MM.1S (cell line): ENCODE measurements at regions not wholly inside any gene's neighbourhood (a gene's known extent, or its start where the extent isn't known, plus 50 kb on each side); places are given as distances from the start of the nearest gene placed in this dataset.

Experiments used
- DNase-seq: peaks from one replicate; pipeline ENCODE4 v3.0.0-alpha.2; 2015
- H2AFZ ChIP-seq: fragments of 300-600 bp; sonication (generic); 2 replicates; pipeline ENCODE4 v1.6.0; 2016; ENCODE audit warnings: antibody characterized with exemption, low read length
- H3F3A ChIP-seq: fragments of 300-600 bp; sonication (generic); 2 replicates; pipeline ENCODE4 v1.6.1; 2016; ENCODE audit warnings: mild to moderate bottlenecking, antibody characterized with exemption, low read length, moderate library complexity, mixed read lengths; ENCODE audit not compliant: insufficient read depth
- H3K27ac ChIP-seq: fragments of 300-600 bp; sonication (generic); 2 replicates; pipeline ENCODE4 v1.5.1; 2016; ENCODE audit warnings: mild to moderate bottlenecking, low read length
- H3K27me3 ChIP-seq: fragments of 300-600 bp; sonication (generic); replicated peaks from 2 replicates; pipeline ENCODE4 v1.6.0; 2016; ENCODE audit warnings: low read length; ENCODE audit not compliant: insufficient read depth
- H3K36me3 ChIP-seq: fragments of 300-600 bp; sonication (generic); replicated peaks from 2 replicates; pipeline ENCODE4 v1.6.1; 2016; ENCODE audit warnings: mild to moderate bottlenecking, low read length, mixed read lengths; ENCODE audit not compliant: insufficient read depth
- H3K4me1 ChIP-seq: fragments of 300-600 bp; sonication (generic); 2 replicates; pipeline ENCODE4 v1.6.1; 2016; ENCODE audit warnings: low read length, mixed read lengths
- H3K4me2 ChIP-seq: fragments of 300-600 bp; sonication (generic); 2 replicates; pipeline ENCODE4 v1.6.0; 2016; ENCODE audit warnings: low read depth, low read length
- H3K4me3 ChIP-seq: fragments of 300-600 bp; sonication (generic); 2 replicates; pipeline ENCODE4 v1.5.1; 2016; ENCODE audit warnings: low read length, mixed read lengths
- H3K79me2 ChIP-seq: fragments of 300-600 bp; sonication (generic); 2 replicates; pipeline ENCODE4 v1.6.1; 2016; ENCODE audit warnings: mixed run types, low read length, mixed read lengths
- H3K9ac ChIP-seq: fragments of 300-600 bp; sonication (generic); 2 replicates; pipeline ENCODE4 v1.6.1; 2016; ENCODE audit warnings: low read length, mixed read lengths
- H3K9me2 ChIP-seq: fragments of 300-600 bp; sonication (generic); replicated peaks from 2 replicates; pipeline ENCODE4 v1.6.1; 2016; ENCODE audit warnings: mild to moderate bottlenecking, low read length, mixed read lengths; ENCODE audit not compliant: insufficient read depth
- H3K9me3 ChIP-seq: fragments of 300-600 bp; sonication (generic); replicated peaks from 2 replicates; pipeline ENCODE4 v1.6.1; 2016; ENCODE audit warnings: mild to moderate bottlenecking, low read length, mixed read lengths; ENCODE audit not compliant: insufficient read depth
- H4K20me1 ChIP-seq: fragments of 300-600 bp; sonication (generic); 2 replicates; pipeline ENCODE4 v1.6.1; 2016; ENCODE audit warnings: mild to moderate bottlenecking, low read length, moderate library complexity, mixed read lengths; ENCODE audit not compliant: insufficient read depth
- CTCF ChIP-seq: fragments of 300-600 bp; sonication (generic); IDR thresholded peaks from 2 replicates; pipeline ENCODE4 v1.5.1; 2016; ENCODE audit warnings: antibody characterized with exemption, low read length, mixed read lengths
- EZH2 ChIP-seq: fragments of 300-600 bp; sonication (generic); optimal IDR thresholded peaks from 2 replicates; pipeline ENCODE3; 2017; ENCODE audit warnings: low read depth, mild to moderate bottlenecking, antibody characterized with exemption, low read length, mixed read lengths
- EZH2phosphoT487 ChIP-seq: fragments of 300-600 bp; sonication (generic); IDR thresholded peaks from 2 replicates; pipeline ENCODE4 v1.6.1; 2018; ENCODE audit warnings: antibody characterized with exemption, low read length

DNA sequence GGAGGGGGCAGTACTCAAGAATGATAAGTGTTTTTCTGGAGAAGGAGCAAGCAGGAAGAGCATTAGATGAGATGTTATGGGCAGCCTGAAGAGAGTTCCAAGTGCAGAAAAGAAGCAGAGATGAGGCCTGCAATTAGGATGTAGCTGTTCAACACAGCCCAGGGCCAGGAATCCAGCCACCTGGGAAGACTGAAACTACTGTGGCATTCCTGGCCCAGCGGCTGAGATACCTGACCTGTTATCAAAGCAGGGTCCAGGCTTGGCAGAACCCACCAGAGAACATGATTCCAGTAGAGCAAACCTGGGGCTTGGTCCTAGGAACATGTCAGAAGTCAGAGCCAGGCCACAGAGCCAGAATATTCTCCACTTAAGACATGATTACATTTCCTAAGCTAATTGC lies 73.3 kb upstream of the LRCH1 start:
- H3K9me2 ChIP-seq: no peaks in the 10 kb centered on the region
- no peak overlapping the region for H2AFZ ChIP-seq
- no peaks in the 10 kb centered on the region for H3K27me3 ChIP-seq
- H3K79me2 ChIP-seq: no peaks in the 10 kb centered on the region
- TF ChIP-seq EZH2phosphoT487 (no peak), EZH2 (no peak), CTCF (no peak)
- H3K9ac ChIP-seq: no peak overlapping the region
- DNase-seq: no peak
- H3K36me3 ChIP-seq: no peaks in the 10 kb centered on the region
- no peaks in the 10 kb centered on the region for H4K20me1 ChIP-seq
- no peak overlapping the region for H3K4me3 ChIP-seq
- no peaks in the 10 kb centered on the region for H3K9me3 ChIP-seq
- no peak overlapping the region for H3K4me2 ChIP-seq
- no peaks in the 10 kb centered on the region for H3K4me1 ChIP-seq
- no peaks in the 10 kb centered on the region for H3F3A ChIP-seq
- H3K27ac ChIP-seq: no peak overlapping the region

DNA sequence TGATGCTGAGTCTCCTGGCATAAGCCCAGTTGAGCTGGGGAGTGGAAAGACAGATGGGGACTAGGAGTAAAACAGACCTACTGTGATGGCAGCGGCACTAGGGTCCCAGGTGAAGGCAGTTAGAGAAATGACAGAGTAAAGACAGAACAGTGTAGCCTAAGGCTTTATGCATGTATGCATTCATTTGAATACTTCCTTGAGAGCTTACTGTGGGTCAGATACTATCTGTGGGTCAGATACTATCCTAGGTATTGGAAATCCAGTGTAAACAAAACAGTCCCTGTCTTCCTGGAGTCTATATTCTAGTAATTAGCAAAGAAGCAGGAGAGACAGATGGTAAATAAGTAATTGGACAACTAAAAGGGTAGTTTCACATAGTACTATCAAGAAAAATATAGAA lies 73.7 kb upstream of the LRCH1 start:
- no peak overlapping the region for H3K4me3 ChIP-seq
- no peak for DNase-seq
- no peaks in the 10 kb centered on the region for H4K20me1 ChIP-seq
- TF ChIP-seq CTCF (no peak), EZH2phosphoT487 (no peak), EZH2 (no peak)
- H3K36me3 ChIP-seq: no peaks in the 10 kb centered on the region
- H3K4me1 ChIP-seq: no peaks in the 10 kb centered on the region
- H3K27me3 ChIP-seq: no peaks in the 10 kb centered on the region
- no peaks in the 10 kb centered on the region for H3K9me3 ChIP-seq
- no peak overlapping the region for H3K4me2 ChIP-seq
- no peak overlapping the region for H3K27ac ChIP-seq
- no peaks in the 10 kb centered on the region for H3F3A ChIP-seq
- no peaks in the 10 kb centered on the region for H3K79me2 ChIP-seq
- H3K9ac ChIP-seq: no peak overlapping the region
- no peaks in the 10 kb centered on the region for H3K9me2 ChIP-seq
- no peak overlapping the region for H2AFZ ChIP-seq

DNA sequence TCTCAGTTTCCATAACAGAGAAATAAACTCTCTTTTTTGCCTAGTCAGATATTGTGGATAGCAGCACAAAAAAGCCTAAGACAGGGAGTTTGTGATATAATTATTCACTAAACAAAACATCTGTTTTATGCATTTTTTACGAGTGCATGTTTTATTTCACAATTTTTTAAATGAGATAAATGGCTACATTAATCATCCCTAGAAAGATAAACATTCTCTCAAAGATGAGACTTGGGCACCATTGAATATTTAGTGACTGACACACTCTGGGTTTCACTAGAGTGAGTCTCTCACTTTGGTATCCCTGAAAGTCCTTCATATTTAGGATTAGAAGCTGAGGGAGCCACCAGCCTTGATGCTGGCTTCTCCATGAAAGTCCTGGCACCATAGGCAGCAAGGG lies 74.3 kb upstream of the LRCH1 start:
- Histone ChIP-seq H3K9ac (no peak overlapping the region), H3K36me3 (no peaks in the 10 kb centered on the region), H3K9me3 (no peaks in the 10 kb centered on the region), H3K4me1 (no peaks in the 10 kb centered on the region), H2AFZ (no peak overlapping the region), H3F3A (no peaks in the 10 kb centered on the region), H3K4me3 (no peak overlapping the region), H3K27me3 (no peaks in the 10 kb centered on the region), H3K79me2 (no peaks in the 10 kb centered on the region), H3K27ac (no peak overlapping the region), H3K9me2 (no peaks in the 10 kb centered on the region), H4K20me1 (no peaks in the 10 kb centered on the region), H3K4me2 (no peak overlapping the region)
- DNase-seq: no peak
- TF ChIP-seq EZH2phosphoT487: no peak
- no peak for TF ChIP-seq CTCF
- no peak for TF ChIP-seq EZH2

DNA sequence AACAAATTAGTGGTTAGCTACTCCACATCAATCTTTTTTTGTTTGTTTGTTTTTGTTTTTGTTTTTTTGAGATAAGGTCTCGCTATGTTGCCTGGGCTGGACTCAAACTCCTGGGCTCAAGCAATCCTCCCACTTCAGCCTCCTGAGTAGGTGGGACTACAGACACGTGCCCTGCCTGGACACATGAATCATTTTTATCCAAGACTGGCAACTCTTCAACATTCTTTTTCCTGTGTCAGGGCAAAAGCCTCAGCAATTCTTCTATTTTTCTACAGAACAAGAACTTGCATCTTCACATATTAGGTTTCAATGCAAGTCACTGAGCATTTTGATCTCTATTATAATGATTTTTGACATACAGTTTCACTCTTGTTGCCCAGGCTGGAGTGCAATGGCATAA lies 76.8 kb upstream of the LRCH1 start:
- no peaks in the 10 kb centered on the region for H3K9me2 ChIP-seq
- H3K79me2 ChIP-seq: no peaks in the 10 kb centered on the region
- DNase-seq: no peak
- H3K27ac ChIP-seq: no peak overlapping the region
- H3K4me3 ChIP-seq: no peak overlapping the region
- TF ChIP-seq CTCF (no peak), EZH2 (no peak), EZH2phosphoT487 (no peak)
- no peak overlapping the region for H2AFZ ChIP-seq
- H4K20me1 ChIP-seq: no peaks in the 10 kb centered on the region
- H3K9ac ChIP-seq: no peak overlapping the region
- no peaks in the 10 kb centered on the region for H3F3A ChIP-seq
- H3K4me2 ChIP-seq: no peak overlapping the region
- no peaks in the 10 kb centered on the region for H3K36me3 ChIP-seq
- no peaks in the 10 kb centered on the region for H3K9me3 ChIP-seq
- H3K27me3 ChIP-seq: no peaks in the 10 kb centered on the region
- no peaks in the 10 kb centered on the region for H3K4me1 ChIP-seq
